PC-9 (cell line): ENCODE measurements at regions not wholly inside any gene's neighbourhood (a gene's known extent, or its start where the extent isn't known, plus 50 kb on each side); places are given as distances from the start of the nearest gene placed in this dataset.

Experiments
- BruUV-seq: library from RNA; stranded (reverse); fragments of 400-500 nt; replicated peaks from 2 replicates; lab custom pipeline; 2021; lab: Mats Ljungman, UMichigan
- CTCF ChIA-PET: fragments of 300-600 bp; sonication (Branson Sonifier 250); formaldehyde crosslinking; loops from one replicate; lab custom pipeline; 2022; ENCODE audit warnings: antibody characterized with exemption; lab: Charles Lee
- POLR2A ChIA-PET: fragments of 300-600 bp; sonication (Branson Sonifier 250); formaldehyde crosslinking; loops from one replicate; lab custom pipeline; 2022; ENCODE audit warnings: antibody characterized with exemption; ENCODE audit not compliant: unreplicated experiment; lab: Charles Lee
- DNase-seq, 2 experiments: peaks; one replicate each; pipeline versions ENCODE4 v3.0.0 to v3.0.0-alpha.2; 2015 to 2022; ENCODE audit warnings: mixed read lengths in 1 of 2
- H2AFZ ChIP-seq: fragments of 200-600 bp; sonication (generic); 2 replicates; pipeline ENCODE4 v1.8.1; 2017; ENCODE audit warnings: antibody characterized with exemption
- H3F3A ChIP-seq: fragments of 200-600 bp; sonication (generic); 2 replicates; pipeline ENCODE4 v1.8.1; 2017; ENCODE audit warnings: antibody characterized with exemption, mild to moderate bottlenecking, low read depth; ENCODE audit not compliant: insufficient read depth
- H3K27ac ChIP-seq: fragments of 200-600 bp; sonication (generic); 2 replicates; pipeline ENCODE4 v1.6.1; 2016; ENCODE audit warnings: mixed run types
- H3K27me3 ChIP-seq: fragments of 200-600 bp; sonication (generic); 2 replicates; pipeline ENCODE4 v1.6.1; 2016; ENCODE audit warnings: low read depth, mixed run types; ENCODE audit not compliant: insufficient read depth
- H3K36me3 ChIP-seq: fragments of 200-600 bp; sonication (generic); 2 replicates; pipeline ENCODE4 v1.6.1; 2016; ENCODE audit warnings: low read depth, mixed run types
- H3K4me1 ChIP-seq: fragments of 200-600 bp; sonication (generic); replicated peaks from 2 replicates; pipeline ENCODE4 v1.6.1; 2016; ENCODE audit warnings: mixed run types; ENCODE audit not compliant: insufficient read depth
- H3K4me2 ChIP-seq: fragments of 200-600 bp; sonication (generic); 2 replicates; pipeline ENCODE4 v1.6.1; 2017; ENCODE audit warnings: mixed run types
- H3K4me3 ChIP-seq: fragments of 200-600 bp; sonication (generic); 2 replicates; pipeline ENCODE4 v1.6.1; 2016; ENCODE audit warnings: mixed run types
- H3K79me2 ChIP-seq: fragments of 200-600 bp; sonication (generic); 2 replicates; pipeline ENCODE4 v1.6.1; 2017; ENCODE audit warnings: low read depth, mixed run types
- H3K9me2 ChIP-seq: fragments of 200-600 bp; sonication (generic); 2 replicates; pipeline ENCODE4 v1.8.1; 2017; ENCODE audit warnings: mild to moderate bottlenecking; ENCODE audit not compliant: insufficient read depth
- H3K9me3 ChIP-seq: fragments of 200-600 bp; sonication (generic); 2 replicates; pipeline ENCODE4 v1.8.1; 2016; ENCODE audit warnings: low read depth; ENCODE audit not compliant: insufficient read depth
- H4K20me1 ChIP-seq: fragments of 200-600 bp; sonication (generic); 2 replicates; pipeline ENCODE4 v1.8.1; 2017; ENCODE audit not compliant: insufficient read depth
- EZH2 ChIP-seq: fragments of 200-600 bp; sonication (generic); IDR thresholded peaks from 2 replicates; pipeline ENCODE4 v1.8.0; 2017; ENCODE audit warnings: antibody characterized with exemption, low read depth
- intact Hi-C: fragments of 100-400 bp; cut with micrococcal nuclease; formaldehyde crosslinking; loops from one replicate; pipeline ENCODE4 v1.10.0; 2022; ENCODE audit not compliant: unreplicated experiment
- TF ChIP-seq, protein P1 (sequence below): fragments of 200-600 bp; sonication (generic); conservative IDR thresholded peaks from 2 replicates; pipeline ENCODE4 v1.6.1; 2017; ENCODE audit warnings: mixed run types, antibody characterized with exemption, mild to moderate bottlenecking, moderate library complexity

DNA sequence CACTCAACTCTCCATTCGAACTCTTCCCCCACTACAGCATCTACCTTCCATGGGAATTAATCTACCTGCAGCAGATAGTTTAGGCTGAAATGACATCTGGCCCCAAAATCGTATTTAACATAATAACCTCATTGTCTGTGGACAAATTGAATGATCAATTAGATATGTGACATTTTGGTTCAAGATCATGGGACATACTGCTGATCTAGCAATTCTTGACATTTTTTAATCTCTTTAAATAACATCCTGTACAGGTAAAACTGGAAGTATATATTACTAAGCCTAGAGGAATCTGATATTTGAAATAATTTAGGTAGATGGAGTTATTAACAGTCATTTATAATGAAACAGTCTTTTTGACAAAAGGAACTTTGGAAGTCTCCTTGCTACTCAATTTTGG is 702.5 kb downstream of the NLGN4X start:
- Histone ChIP-seq H3K9me2 (0 out of 2 replicates have a peak, but pooled peaks cover 5% of the 10 kb centered on the region), H3K27me3 (no peaks in the 10 kb centered on the region), H2AFZ (no peak overlapping the region), H3K79me2 (no peaks in the 10 kb centered on the region), H3F3A (no peaks in the 10 kb centered on the region), H3K27ac (no peak overlapping the region), H3K9me3 (no peaks in the 10 kb centered on the region), H4K20me1 (no peaks in the 10 kb centered on the region), H3K36me3 (no peaks in the 10 kb centered on the region), H3K4me2 (no peak overlapping the region), H3K4me1 (no peaks in the 10 kb centered on the region), H3K4me3 (no peak overlapping the region)
- DNase-seq: no peak
- TF ChIP-seq EZH2: no peak
- TF ChIP-seq, protein P1, sequence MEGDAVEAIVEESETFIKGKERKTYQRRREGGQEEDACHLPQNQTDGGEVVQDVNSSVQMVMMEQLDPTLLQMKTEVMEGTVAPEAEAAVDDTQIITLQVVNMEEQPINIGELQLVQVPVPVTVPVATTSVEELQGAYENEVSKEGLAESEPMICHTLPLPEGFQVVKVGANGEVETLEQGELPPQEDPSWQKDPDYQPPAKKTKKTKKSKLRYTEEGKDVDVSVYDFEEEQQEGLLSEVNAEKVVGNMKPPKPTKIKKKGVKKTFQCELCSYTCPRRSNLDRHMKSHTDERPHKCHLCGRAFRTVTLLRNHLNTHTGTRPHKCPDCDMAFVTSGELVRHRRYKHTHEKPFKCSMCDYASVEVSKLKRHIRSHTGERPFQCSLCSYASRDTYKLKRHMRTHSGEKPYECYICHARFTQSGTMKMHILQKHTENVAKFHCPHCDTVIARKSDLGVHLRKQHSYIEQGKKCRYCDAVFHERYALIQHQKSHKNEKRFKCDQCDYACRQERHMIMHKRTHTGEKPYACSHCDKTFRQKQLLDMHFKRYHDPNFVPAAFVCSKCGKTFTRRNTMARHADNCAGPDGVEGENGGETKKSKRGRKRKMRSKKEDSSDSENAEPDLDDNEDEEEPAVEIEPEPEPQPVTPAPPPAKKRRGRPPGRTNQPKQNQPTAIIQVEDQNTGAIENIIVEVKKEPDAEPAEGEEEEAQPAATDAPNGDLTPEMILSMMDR: no peak
- intact Hi-C loops: no loop called here
- no TSS peak for BruUV-seq
- CTCF ChIA-PET: no interaction called here
- POLR2A ChIA-PET: no interaction called here

DNA sequence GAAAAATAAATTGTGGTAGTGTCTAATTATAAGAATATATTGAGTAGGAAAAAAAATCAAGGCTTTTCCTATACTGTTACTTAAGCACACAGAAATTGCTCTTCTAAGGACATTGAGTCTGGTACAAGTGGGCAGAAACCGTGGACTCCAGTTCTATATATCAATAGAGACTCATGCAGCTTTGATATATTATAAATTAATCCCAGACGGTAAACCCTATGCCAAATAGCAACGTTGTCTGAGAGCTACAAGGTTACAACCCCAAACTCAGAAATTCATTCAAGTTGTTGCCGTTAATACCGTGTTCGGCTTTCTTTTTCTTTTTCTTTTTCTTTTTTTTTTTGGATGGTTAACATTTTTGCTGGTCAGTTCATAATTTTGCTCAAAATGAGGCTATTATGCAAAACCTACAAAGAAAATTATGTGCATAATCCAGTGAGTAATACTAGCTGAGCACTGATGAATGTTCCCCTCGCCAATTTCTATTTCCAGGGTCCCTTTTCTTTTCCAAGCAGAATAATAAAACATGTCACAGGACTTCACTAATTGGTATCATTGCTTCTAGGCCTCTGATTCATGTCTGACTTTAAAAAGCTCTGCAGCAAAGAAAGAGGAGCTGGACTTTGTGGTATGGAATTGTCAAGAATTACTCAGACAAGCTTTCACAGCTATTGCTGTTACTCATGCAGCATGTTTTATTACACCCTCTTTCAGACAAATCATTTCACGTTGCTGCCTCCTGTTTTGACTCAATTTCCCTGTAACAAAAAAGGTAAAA is 737.7 kb downstream of the NLGN4X start:
- H4K20me1 ChIP-seq: no peaks in the 10 kb centered on the region
- intact Hi-C loops: no loop called here
- no peaks in the 10 kb centered on the region for H3K9me3 ChIP-seq
- no peak for DNase-seq
- H3K79me2 ChIP-seq: no peaks in the 10 kb centered on the region
- H3K36me3 ChIP-seq: no peaks in the 10 kb centered on the region
- ChIA-PET CTCF (no interaction called here), POLR2A (no interaction called here)
- no peak for TF ChIP-seq EZH2
- TF ChIP-seq, protein P1: no peak
- no TSS peak for BruUV-seq
- H3K27ac ChIP-seq: no peak overlapping the region
- H3K4me2 ChIP-seq: no peak overlapping the region
- no peaks in the 10 kb centered on the region for H3F3A ChIP-seq
- no peaks in the 10 kb centered on the region for H3K9me2 ChIP-seq
- H3K4me1 ChIP-seq: no peaks in the 10 kb centered on the region
- H3K4me3 ChIP-seq: no peak overlapping the region
- H3K27me3 ChIP-seq: no peaks in the 10 kb centered on the region
- H2AFZ ChIP-seq: no peak overlapping the region

DNA sequence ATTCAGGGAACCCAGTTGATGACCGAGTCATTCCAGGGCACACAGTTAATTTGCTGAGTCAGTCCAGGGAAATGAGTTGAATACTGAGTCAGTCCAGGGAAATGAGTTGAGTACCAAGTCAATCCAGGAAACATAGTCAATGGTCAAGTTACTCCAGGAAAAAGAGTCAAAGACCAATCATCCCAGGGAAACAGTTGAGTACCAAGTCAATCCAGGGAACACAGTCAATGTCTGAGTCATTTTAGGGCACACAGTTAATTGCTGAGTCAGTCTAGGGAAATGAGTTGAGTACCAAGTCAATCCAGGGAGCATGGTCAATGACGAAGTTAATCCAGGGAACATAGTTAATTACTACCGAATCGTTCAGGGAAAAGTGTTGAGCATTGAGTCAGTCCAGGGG is 754.4 kb downstream of the NLGN4X start:
- no peaks in the 10 kb centered on the region for H3K4me1 ChIP-seq
- intact Hi-C loops: no loop called here
- no peak for DNase-seq
- H4K20me1 ChIP-seq: no peaks in the 10 kb centered on the region
- TF ChIP-seq, protein P1: no peak
- no peak for TF ChIP-seq EZH2
- H3K4me3 ChIP-seq: no peak overlapping the region
- no peaks in the 10 kb centered on the region for H3F3A ChIP-seq
- no peak overlapping the region for H2AFZ ChIP-seq
- POLR2A ChIA-PET: no interaction called here
- no peaks in the 10 kb centered on the region for H3K79me2 ChIP-seq
- CTCF ChIA-PET: no interaction called here
- no TSS peak for BruUV-seq
- no peaks in the 10 kb centered on the region for H3K9me3 ChIP-seq
- no peak overlapping the region for H3K27ac ChIP-seq
- H3K36me3 ChIP-seq: no peaks in the 10 kb centered on the region
- no peaks in the 10 kb centered on the region for H3K9me2 ChIP-seq
- no peak overlapping the region for H3K4me2 ChIP-seq
- H3K27me3 ChIP-seq: no peaks in the 10 kb centered on the region
